K562 (cell line): ENCODE measurements at regions not wholly inside any gene's neighbourhood (a gene's known extent, or its start where the extent isn't known, plus 50 kb on each side); places are given as distances from the start of the nearest gene placed in this dataset.

ENCODE experiments used
- MYNN ChIP-seq, 2 experiments: sonication (generic); formaldehyde crosslinking in 1 of 2; IDR thresholded peaks; 2 replicates each; pipeline versions ENCODE4 v1.5.0 to v1.6.1; 2016 to 2020; ENCODE audit warnings: antibody characterized with exemption in 1 of 2, missing genetic modification reagents in 1 of 2
- POLR2A ChIP-seq: fragments of 450-650 bp; conservative IDR thresholded peaks from 2 replicates; pipeline ENCODE4 v1.6.1; 2016

DNA sequence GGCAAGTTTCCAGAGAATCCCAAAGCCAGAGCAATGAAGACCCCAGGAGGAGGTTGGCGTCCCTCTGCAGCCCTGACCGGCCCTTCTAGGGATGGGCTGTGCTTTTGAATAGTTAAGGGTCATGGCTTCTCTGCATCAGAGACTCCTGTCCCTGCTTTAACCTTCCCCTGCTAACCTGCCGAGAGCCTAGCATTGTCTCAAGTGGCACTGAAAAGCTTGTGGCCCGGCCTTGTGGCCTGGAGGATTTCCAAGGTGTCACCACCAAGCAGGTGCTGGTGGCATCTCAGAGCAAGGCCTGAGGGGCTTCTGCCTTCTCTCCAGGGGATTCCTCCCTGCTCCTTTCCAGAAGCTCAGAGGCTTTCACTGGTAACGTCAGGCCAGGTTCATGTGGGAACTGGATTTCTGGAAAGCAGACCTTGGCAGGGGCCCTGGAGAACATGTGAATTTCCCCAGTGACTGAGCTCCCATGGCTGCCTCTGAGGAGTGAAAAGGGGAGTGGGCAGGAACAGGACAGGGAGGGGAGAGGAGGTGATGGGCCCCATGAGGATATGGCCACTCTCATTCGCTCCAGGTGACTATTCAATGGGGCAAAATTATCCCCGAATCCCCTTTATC, 409.9 kb downstream of the PTPRU start:
- no peak for TF ChIP-seq MYNN (IDR thresholded peaks at IDR 0.05)
- no peak for TF ChIP-seq MYNN (CRISPR knock-in tag; IDR thresholded peaks at IDR 0.05)
- no peak for TF ChIP-seq POLR2A
